Stimulated activated CD8-positive, alpha-beta memory T cell treated with anti-CD3 and anti-CD28 coated beads, Interleukin-15, amount 100 ng/mL, for 4 hours (primary cell): ENCODE measurements at regions not wholly inside any gene's neighbourhood (a gene's known extent, or its start where the extent isn't known, plus 50 kb on each side); places are given as distances from the start of the nearest gene placed in this dataset.
"Not testable (repeated sequence)": the region's sequence is repeated elsewhere in the genome, so short reads cannot be mapped to it uniquely, and the experiment has no call there.

ENCODE experiments used
- DNase-seq, 2 donors: peaks; one replicate each; pipeline ENCODE4 v3.0.0-alpha.2; 2020; ENCODE audit warnings: low read depth in 2 of 2

- no peak for DNase-seq
These were observed 1570.0 kb upstream of the DEFB115 start for GRCh38 chr20:29687438-29687837.

GRCh38 chr20:29689411-29690225, 1567.8 kb upstream of the DEFB115 start:
- DNase-seq, result peak in 1 of 2 donors; percentile 17

- no peak for DNase-seq
These were observed 1567.2 kb upstream of the DEFB115 start for GRCh38 chr20:29690274-29690673.

GRCh38 chr20:29740601-29740950, 1516.9 kb upstream of the DEFB115 start:
- DNase-seq, result no peak

GRCh38 chr20:29740951-29741593, 1516.4 kb upstream of the DEFB115 start:
- DNase-seq, result no peak

- DNase-seq, result no peak
These were observed 1515.9 kb upstream of the DEFB115 start for GRCh38 chr20:29741594-29741893.

GRCh38 chr20:29741894-29742698, 1515.4 kb upstream of the DEFB115 start:
- DNase-seq, result no peak

GRCh38 chr20:29742699-29743100, 1514.8 kb upstream of the DEFB115 start:
- no peak for DNase-seq

- no peak for DNase-seq
These were observed 1514.1 kb upstream of the DEFB115 start for GRCh38 chr20:29743101-29743931.

- no peak for DNase-seq
These were observed 1513.4 kb upstream of the DEFB115 start for GRCh38 chr20:29744071-29744470.

GRCh38 chr20:29745534-29746245, 1511.8 kb upstream of the DEFB115 start:
- not testable (repeated sequence) for DNase-seq

GRCh38 chr20:29750268-29750899, 1507.1 kb upstream of the DEFB115 start:
- no peak for DNase-seq

GRCh38 chr20:29752644-29753425, 1504.6 kb upstream of the DEFB115 start:
- peak in 1 of 2 donors; percentile 18 for DNase-seq

- peak in 1 of 2 donors; percentile 19 for DNase-seq
These were observed 1504.1 kb upstream of the DEFB115 start for GRCh38 chr20:29753426-29753746.

GRCh38 chr20:29753879-29754278, 1503.6 kb upstream of the DEFB115 start:
- not testable (repeated sequence) for DNase-seq

- not testable (repeated sequence) for DNase-seq
These were observed 1501.5 kb upstream of the DEFB115 start for GRCh38 chr20:29755854-29756498.

- DNase-seq, result no peak
These were observed 1500.8 kb upstream of the DEFB115 start for GRCh38 chr20:29756664-29757063.

- DNase-seq, result not testable (repeated sequence)
These were observed 1495.7 kb upstream of the DEFB115 start for GRCh38 chr20:29761621-29762385.

- DNase-seq, result no peak
These were observed 1494.8 kb upstream of the DEFB115 start for GRCh38 chr20:29762620-29763019.
